ENCODE measurements at regions not wholly inside any gene's neighbourhood (a gene's known extent, or its start where the extent isn't known, plus 50 kb on each side); places are given as distances from the start of the nearest gene placed in this dataset.

DNA sequence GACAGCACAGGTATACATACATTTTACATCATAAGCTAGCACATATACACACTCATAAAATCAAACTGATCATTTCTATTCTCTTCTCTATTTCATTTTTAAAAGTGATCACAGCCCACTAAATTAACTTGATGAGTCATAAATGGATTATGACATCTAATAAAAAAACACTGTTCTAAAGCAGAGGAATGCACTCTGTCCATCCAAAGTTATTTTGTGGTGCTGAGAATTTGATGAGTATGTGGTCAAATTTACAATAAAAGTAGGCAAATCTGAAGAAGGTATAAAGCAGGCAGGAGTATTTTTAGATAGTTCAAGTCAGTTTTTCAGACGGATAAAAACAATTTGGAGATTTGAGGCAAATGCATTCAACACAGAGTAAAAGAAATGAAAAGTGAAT, 104.4 kb downstream of the NOL4 start:
- H3K27ac ChIP-seq (ENCODE audit: low read depth, low read length), result no peak overlapping the region
- H3K36me3 ChIP-seq (ENCODE audit: insufficient read depth, low read length), result no peaks in the 10 kb centered on the region
- no peaks in the 10 kb centered on the region for H3K27me3 ChIP-seq (ENCODE audit: insufficient read depth, low read length, poor library complexity, severe bottlenecking)
- no peak overlapping the region for H3K27ac Mint-ChIP-seq
- ChIA-PET POLR2A (no interaction called here), CTCF (no interaction called here)
- no peak overlapping the region for H3K4me3 ChIP-seq (ENCODE audit: low read length)
- no peaks in the 10 kb centered on the region for H3K4me1 Mint-ChIP-seq
- H3K9me3 ChIP-seq (ENCODE audit: low read length), result no peaks in the 10 kb centered on the region
- DNase-seq, result no peak
- H3K27me3 Mint-ChIP-seq, result no peaks in the 10 kb centered on the region
- no peaks in the 10 kb centered on the region for H3K4me1 ChIP-seq (ENCODE audit: insufficient read depth, low read length)
- H3K4me3 Mint-ChIP-seq, result no peak overlapping the region
- peaks cover 0 to 7% (median 0%) of the 10 kb centered on the region in 5 donors for H3K9me3 Mint-ChIP-seq
- no peaks in the 10 kb centered on the region for H3K36me3 Mint-ChIP-seq

DNA sequence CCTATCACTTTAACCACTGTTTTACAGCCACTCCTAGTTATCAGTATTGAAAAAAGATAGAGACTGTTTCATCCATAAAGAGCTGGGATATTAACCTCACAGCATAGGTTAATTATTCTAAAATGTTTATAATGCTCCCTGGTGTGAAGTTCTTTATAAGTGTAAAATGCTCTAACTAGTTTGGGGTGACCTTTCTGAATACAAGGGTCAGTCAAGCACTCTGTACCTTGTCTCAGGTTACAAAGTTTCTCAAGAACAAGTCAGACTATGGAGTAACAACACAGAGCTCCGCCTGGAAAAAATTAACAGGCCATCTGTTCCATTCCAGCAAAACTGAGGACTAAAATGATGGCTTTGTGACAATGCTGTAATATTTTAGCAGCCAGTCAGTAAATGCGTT, 107.4 kb downstream of the NOL4 start:
- Mint-ChIP-seq H3K9me3 (peaks cover 0 to 17% (median 5%) of the 10 kb centered on the region in 5 donors), H3K27ac (no peak overlapping the region), H3K36me3 (no peaks in the 10 kb centered on the region), H3K27me3 (no peaks in the 10 kb centered on the region), H3K4me3 (no peak overlapping the region), H3K4me1 (no peaks in the 10 kb centered on the region)
- Histone ChIP-seq H3K4me3 (ENCODE audit: low read length) (no peak overlapping the region), H3K4me1 (ENCODE audit: insufficient read depth, low read length) (no peaks in the 10 kb centered on the region), H3K36me3 (ENCODE audit: insufficient read depth, low read length) (no peaks in the 10 kb centered on the region), H3K27ac (ENCODE audit: low read depth, low read length) (no peak overlapping the region), H3K27me3 (ENCODE audit: insufficient read depth, low read length, poor library complexity, severe bottlenecking) (no peaks in the 10 kb centered on the region), H3K9me3 (ENCODE audit: low read length) (no peaks in the 10 kb centered on the region)
- POLR2A ChIA-PET, result no interaction called here
- DNase-seq, result no peak
- CTCF ChIA-PET, result no interaction called here

DNA sequence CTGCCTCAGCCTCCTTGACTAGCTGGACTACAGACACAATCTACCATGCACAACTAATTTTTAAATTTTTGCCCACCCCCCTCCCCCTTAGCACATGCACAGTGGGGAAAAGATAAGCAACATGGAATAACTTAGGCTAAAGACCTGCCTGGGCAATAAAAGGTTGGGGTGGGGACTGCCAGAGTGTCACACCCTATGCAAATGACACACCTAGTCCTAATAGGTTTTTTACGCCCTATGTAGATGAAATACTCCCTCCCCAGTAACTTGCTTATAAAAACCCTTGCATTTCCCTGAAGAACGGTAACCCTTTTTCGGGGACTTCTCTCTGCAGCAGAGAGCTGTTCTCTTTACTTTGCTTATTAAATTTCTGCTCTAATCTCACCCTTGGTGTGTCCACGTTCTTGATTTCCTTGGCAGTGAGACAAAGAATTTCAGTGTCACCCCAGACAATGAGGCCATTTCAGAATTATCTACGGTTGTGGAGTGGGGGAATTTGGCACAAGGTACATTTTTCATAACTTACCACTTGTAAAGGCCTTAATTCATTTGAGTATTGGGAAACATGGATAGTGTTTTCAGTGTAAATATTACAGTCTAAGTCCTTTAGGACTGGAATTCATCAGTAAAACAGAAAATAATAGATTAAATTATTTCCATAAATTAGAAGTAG, 109.2 kb downstream of the NOL4 start:
- Mint-ChIP-seq H3K4me3 (no peak overlapping the region), H3K27me3 (no peaks in the 10 kb centered on the region), H3K4me1 (no peaks in the 10 kb centered on the region), H3K27ac (no peak overlapping the region), H3K9me3 (peaks cover 2 to 17% (median 5%) of the 10 kb centered on the region in 5 donors), H3K36me3 (no peaks in the 10 kb centered on the region)
- Histone ChIP-seq H3K27me3 (ENCODE audit: insufficient read depth, low read length, poor library complexity, severe bottlenecking) (no peaks in the 10 kb centered on the region), H3K9me3 (ENCODE audit: low read length) (no peaks in the 10 kb centered on the region), H3K36me3 (ENCODE audit: insufficient read depth, low read length) (no peaks in the 10 kb centered on the region), H3K27ac (ENCODE audit: low read depth, low read length) (no peak overlapping the region), H3K4me1 (ENCODE audit: insufficient read depth, low read length) (no peaks in the 10 kb centered on the region), H3K4me3 (ENCODE audit: low read length) (no peak overlapping the region)
- ChIA-PET POLR2A (no interaction called here), CTCF (no interaction called here)
- no peak for DNase-seq

DNA sequence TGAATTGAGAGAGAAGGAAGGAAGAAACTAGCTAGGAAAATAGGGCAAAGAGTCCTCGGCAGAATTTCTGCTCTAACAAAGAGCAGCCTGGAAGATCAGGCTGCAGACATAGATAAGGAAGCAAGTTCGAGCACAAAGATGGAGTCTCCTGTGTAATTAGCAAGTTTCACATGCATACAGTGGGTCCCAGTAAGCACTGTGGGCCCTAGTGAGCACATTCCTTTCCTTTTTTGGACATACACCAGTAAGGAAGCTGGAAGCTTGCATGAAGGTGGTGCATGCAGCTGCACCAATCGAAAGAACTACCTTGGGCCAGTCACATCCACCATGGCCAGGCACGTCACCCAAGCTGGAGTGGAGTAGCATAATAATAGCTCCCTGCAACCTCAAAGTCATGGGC, 109.7 kb downstream of the NOL4 start:
- DNase-seq, result no peak
- POLR2A ChIA-PET, result no interaction called here
- Mint-ChIP-seq H3K27me3 (no peaks in the 10 kb centered on the region), H3K9me3 (peaks cover 2 to 18% (median 5%) of the 10 kb centered on the region in 5 donors), H3K4me3 (no peak overlapping the region), H3K27ac (no peak overlapping the region), H3K4me1 (no peaks in the 10 kb centered on the region), H3K36me3 (no peaks in the 10 kb centered on the region)
- Histone ChIP-seq H3K4me1 (ENCODE audit: insufficient read depth, low read length) (no peaks in the 10 kb centered on the region), H3K27ac (ENCODE audit: low read depth, low read length) (no peak overlapping the region), H3K4me3 (ENCODE audit: low read length) (no peak overlapping the region), H3K9me3 (ENCODE audit: low read length) (no peaks in the 10 kb centered on the region), H3K36me3 (ENCODE audit: insufficient read depth, low read length) (no peaks in the 10 kb centered on the region), H3K27me3 (ENCODE audit: insufficient read depth, low read length, poor library complexity, severe bottlenecking) (no peaks in the 10 kb centered on the region)
- CTCF ChIA-PET, result no interaction called here

DNA sequence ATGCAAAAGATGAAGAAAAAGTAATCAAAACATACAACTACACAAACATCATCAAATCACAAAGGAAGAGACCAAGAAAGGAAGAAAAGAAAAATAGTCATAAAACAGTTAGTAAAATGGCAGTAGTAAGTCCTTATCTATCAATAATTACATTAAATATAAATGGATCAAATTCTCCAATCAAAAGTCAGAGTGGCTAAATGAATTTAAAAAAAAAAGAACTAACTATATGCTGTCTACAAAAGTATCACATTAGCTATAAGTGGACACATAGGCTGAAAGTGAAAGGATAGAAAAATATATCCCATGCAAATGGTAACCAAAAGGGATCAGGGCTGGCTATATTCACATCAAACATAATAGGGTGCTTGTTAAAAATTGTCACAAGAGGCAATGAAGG, 116.5 kb downstream of the NOL4 start:
- Mint-ChIP-seq H3K27me3 (no peaks in the 10 kb centered on the region), H3K4me3 (no peak overlapping the region), H3K36me3 (no peaks in the 10 kb centered on the region), H3K9me3 (peaks cover 8 to 16% (median 12%) of the 10 kb centered on the region in 5 donors), H3K27ac (no peak overlapping the region), H3K4me1 (no peaks in the 10 kb centered on the region)
- Histone ChIP-seq H3K27ac (ENCODE audit: low read depth, low read length) (no peak overlapping the region), H3K9me3 (ENCODE audit: low read length) (no peaks in the 10 kb centered on the region), H3K27me3 (ENCODE audit: insufficient read depth, low read length, poor library complexity, severe bottlenecking) (no peaks in the 10 kb centered on the region), H3K4me1 (ENCODE audit: insufficient read depth, low read length) (no peaks in the 10 kb centered on the region), H3K36me3 (ENCODE audit: insufficient read depth, low read length) (no peaks in the 10 kb centered on the region), H3K4me3 (ENCODE audit: low read length) (no peak overlapping the region)
- POLR2A ChIA-PET, result no interaction called here
- no peak for DNase-seq
- CTCF ChIA-PET, result no interaction called here

DNA sequence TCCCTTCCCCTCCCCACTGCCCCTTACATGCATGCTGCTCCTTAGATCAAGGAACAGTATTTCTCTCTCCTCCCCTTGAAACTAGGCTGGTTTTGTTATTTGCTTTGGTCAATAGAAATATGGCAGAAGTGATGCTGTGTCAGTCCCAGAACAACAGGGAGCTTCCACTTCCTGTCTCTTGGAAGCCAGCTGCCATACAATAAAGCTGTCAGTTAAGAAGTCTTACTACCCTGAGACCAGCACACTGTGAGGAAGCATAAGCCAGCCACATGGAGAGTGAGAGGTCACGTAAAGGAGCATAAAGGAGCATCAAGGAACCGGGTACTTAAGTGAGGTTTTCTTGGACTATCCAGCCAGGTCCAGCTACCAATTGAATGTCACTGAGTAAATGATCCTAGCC, 126.6 kb downstream of the NOL4 start:
- H3K4me1 Mint-ChIP-seq, result no peaks in the 10 kb centered on the region
- Histone ChIP-seq H3K36me3 (ENCODE audit: insufficient read depth, low read length) (no peaks in the 10 kb centered on the region), H3K27me3 (ENCODE audit: insufficient read depth, low read length, poor library complexity, severe bottlenecking) (no peaks in the 10 kb centered on the region), H3K4me1 (ENCODE audit: insufficient read depth, low read length) (no peaks in the 10 kb centered on the region), H3K9me3 (ENCODE audit: low read length) (no peaks in the 10 kb centered on the region), H3K27ac (ENCODE audit: low read depth, low read length) (no peak overlapping the region), H3K4me3 (ENCODE audit: low read length) (no peak overlapping the region)
- no peak for DNase-seq
- H3K27ac Mint-ChIP-seq, result no peak overlapping the region
- H3K4me3 Mint-ChIP-seq, result no peak overlapping the region
- ChIA-PET POLR2A (no interaction called here), CTCF (no interaction called here)
- no peaks in the 10 kb centered on the region for H3K27me3 Mint-ChIP-seq
- peaks cover 0 to 9% (median 0%) of the 10 kb centered on the region in 5 donors for H3K9me3 Mint-ChIP-seq
- no peaks in the 10 kb centered on the region for H3K36me3 Mint-ChIP-seq

DNA sequence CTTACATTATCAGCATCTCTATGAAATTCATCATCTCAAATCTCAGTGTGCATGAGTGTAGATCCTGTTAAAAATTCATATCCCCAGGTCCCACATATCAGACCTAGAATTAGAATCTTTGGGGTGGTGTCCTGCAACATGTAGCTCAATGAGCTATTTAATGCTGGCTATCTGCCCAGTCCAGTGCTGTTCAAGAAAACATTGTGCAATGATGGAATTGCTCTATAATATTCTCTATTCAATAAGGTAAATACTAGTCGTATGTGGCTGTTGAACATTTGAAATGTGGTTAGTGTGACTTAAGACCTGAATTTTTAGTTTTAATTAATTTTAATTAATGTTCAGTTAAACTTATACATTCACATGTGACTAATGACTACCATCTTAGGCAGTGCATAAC, 127.4 kb downstream of the NOL4 start:
- no peaks in the 10 kb centered on the region for H3K27me3 Mint-ChIP-seq
- H3K4me3 Mint-ChIP-seq, result no peak overlapping the region
- no peaks in the 10 kb centered on the region for H3K36me3 Mint-ChIP-seq
- H3K27ac ChIP-seq (ENCODE audit: low read depth, low read length), result no peak overlapping the region
- no peaks in the 10 kb centered on the region for H3K4me1 ChIP-seq (ENCODE audit: insufficient read depth, low read length)
- peaks cover 0 to 15% (median 0%) of the 10 kb centered on the region in 5 donors for H3K9me3 Mint-ChIP-seq
- H3K27ac Mint-ChIP-seq, result no peak overlapping the region
- H3K36me3 ChIP-seq (ENCODE audit: insufficient read depth, low read length), result no peaks in the 10 kb centered on the region
- H3K4me1 Mint-ChIP-seq, result no peaks in the 10 kb centered on the region
- no peaks in the 10 kb centered on the region for H3K9me3 ChIP-seq (ENCODE audit: low read length)
- no peaks in the 10 kb centered on the region for H3K27me3 ChIP-seq (ENCODE audit: insufficient read depth, low read length, poor library complexity, severe bottlenecking)
- no peak for DNase-seq
- no peak overlapping the region for H3K4me3 ChIP-seq (ENCODE audit: low read length)
- ChIA-PET CTCF (no interaction called here), POLR2A (no interaction called here)

DNA sequence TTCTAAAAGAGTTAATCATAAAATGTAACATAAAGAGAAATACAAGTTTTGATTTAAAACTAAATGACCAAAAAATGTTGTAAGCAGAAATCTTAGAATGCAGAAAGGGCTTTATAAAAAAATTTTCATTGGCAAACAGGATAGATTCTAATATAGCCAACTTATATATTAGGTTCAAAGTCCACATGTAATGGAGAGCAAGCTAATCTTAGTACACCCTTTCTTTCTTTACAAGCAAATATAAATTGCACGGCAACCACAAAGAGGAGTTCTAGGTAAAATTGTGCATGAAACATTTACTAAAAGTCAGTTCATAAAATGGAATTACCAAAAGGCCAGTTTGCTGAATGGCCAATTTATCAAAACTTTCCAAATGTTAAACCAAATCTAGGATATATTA, 130.6 kb downstream of the NOL4 start:
- CTCF ChIA-PET, result no interaction called here
- H3K27ac Mint-ChIP-seq, result no peak overlapping the region

DNA sequence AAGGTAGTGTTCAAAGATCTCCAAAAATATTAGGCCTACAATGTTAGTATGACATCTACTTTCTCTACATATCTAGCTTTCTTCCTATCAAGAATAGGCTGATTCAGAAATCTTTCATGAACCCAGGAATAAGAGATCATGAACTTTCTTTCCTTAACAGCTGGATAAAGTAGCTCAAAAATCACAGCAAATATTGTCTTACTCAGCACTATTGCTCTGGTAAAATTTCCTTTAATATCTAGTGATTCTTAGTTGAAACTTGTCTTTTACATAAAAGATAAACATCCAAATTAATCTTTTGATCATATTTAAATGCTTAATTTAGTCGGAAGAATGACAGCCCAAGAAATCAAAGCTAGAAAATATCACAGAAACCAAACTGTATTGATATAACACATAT, 131.9 kb downstream of the NOL4 start:
- no peak overlapping the region for H3K4me3 ChIP-seq (ENCODE audit: low read length)
- H3K4me1 ChIP-seq (ENCODE audit: insufficient read depth, low read length), result no peaks in the 10 kb centered on the region
- H3K9me3 Mint-ChIP-seq, result peaks cover 4 to 32% (median 6%) of the 10 kb centered on the region in 5 donors
- no peak overlapping the region for H3K4me3 Mint-ChIP-seq
- H3K27ac ChIP-seq (ENCODE audit: low read depth, low read length), result no peak overlapping the region
- H3K27me3 ChIP-seq (ENCODE audit: insufficient read depth, low read length, poor library complexity, severe bottlenecking), result no peaks in the 10 kb centered on the region
- DNase-seq, result no peak
- H3K36me3 Mint-ChIP-seq, result no peaks in the 10 kb centered on the region
- ChIA-PET POLR2A (no interaction called here), CTCF (no interaction called here)
- no peaks in the 10 kb centered on the region for H3K9me3 ChIP-seq (ENCODE audit: low read length)
- no peaks in the 10 kb centered on the region for H3K4me1 Mint-ChIP-seq
- no peaks in the 10 kb centered on the region for H3K27me3 Mint-ChIP-seq
- no peak overlapping the region for H3K27ac Mint-ChIP-seq
- H3K36me3 ChIP-seq (ENCODE audit: insufficient read depth, low read length), result no peaks in the 10 kb centered on the region

More for the DNA sequence above, 130.6 kb downstream of the NOL4 start:
- Mint-ChIP-seq H3K4me1 (no peaks in the 10 kb centered on the region), H3K27me3 (no peaks in the 10 kb centered on the region), H3K4me3 (no peak overlapping the region), H3K9me3 (peaks cover 4 to 32% (median 6%) of the 10 kb centered on the region in 5 donors), H3K36me3 (no peaks in the 10 kb centered on the region)
- Histone ChIP-seq H3K4me3 (ENCODE audit: low read length) (no peak overlapping the region), H3K27ac (ENCODE audit: low read depth, low read length) (no peak overlapping the region), H3K36me3 (ENCODE audit: insufficient read depth, low read length) (no peaks in the 10 kb centered on the region), H3K27me3 (ENCODE audit: insufficient read depth, low read length, poor library complexity, severe bottlenecking) (no peaks in the 10 kb centered on the region), H3K9me3 (ENCODE audit: low read length) (no peaks in the 10 kb centered on the region), H3K4me1 (ENCODE audit: insufficient read depth, low read length) (no peaks in the 10 kb centered on the region)
- no peak for DNase-seq
- POLR2A ChIA-PET, result no interaction called here
